NCI-H2029 (cell line): ENCODE measurements at regions not wholly inside any gene's neighbourhood (a gene's known extent, or its start where the extent isn't known, plus 50 kb on each side); places are given as distances from the start of the nearest gene placed in this dataset.

Experiments
- DNase-seq: peaks from one replicate; lab custom pipeline; 2025; lab: John Stamatoyannopoulos, UW

DNA sequence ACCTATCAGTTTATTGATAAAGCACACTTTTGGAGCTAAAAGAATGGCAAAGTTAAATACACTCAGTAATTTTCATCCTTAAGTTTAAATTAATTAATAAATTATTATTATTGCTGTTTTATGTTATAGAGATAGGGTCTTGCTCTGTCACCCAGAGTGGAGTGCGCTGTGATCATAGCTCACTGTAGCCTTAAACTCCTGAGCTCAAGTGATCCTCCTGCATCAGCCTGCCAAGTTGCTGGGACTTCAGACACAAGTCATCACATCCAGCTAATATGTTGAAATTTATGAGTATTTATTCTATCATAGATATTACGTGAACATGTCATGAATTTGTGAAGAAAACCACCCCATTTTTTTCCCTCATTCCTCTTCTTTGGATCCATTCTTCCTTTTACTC lies 64.2 kb downstream of the GJA1 start:
- DNase-seq: no peak

DNA sequence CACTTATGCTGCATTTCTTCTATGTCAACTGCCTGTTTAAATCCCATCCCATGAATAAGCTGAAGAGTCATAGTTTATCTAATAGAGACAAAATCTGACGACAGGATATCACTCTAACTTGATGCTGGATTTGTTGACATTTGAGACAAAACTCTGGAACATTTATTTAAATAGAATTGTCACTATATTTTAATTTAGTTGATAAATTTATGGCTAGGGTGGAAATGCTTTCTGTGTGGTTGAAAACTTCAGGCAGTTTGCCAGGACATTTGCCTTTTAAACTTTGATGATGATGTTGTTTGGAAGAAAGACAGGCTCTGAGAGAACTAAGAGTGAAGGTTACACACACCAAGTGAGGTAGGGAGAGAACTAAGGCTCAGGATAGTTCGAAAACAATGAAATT lies 68.1 kb downstream of the GJA1 start:
- DNase-seq: no peak

DNA sequence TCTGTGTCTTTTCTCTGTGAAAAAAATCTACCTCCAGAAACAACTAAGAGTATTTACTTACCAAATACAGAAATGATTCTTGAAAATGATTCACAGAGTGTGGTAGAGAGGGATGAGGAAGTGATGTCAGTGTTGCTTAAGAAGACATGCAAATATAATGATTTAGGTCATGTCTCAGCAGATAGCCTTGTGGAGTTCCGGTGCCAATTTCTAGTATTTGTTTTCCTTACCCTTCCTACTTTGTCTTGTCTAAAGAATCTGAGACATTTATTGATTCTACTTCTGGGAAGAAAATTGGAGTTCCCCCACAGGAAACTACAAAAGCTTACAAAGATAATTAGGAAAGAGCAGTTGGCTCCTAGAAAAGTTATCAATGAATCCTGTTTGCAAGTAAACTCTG lies 68.8 kb downstream of the GJA1 start:
- no peak for DNase-seq

DNA sequence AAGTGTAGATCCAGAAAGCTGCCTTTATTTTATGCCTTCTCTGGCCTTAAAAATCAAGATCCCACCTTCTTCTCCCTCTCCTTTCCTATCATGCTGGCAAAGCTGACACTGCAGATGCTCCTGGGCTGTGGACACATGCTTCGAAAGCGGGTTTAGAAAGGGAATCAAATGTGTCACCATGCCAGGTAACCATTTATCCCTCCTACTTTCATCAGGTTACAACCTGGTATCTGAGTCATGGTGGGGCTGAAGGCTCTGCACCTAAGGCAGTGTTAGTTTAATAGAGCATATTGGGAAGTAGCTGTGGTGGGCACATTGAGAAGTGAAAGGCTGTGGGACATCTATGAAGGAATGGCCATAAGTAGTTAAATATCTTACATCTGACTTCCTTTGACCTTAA lies 69.8 kb downstream of the GJA1 start:
- DNase-seq: no peak

DNA sequence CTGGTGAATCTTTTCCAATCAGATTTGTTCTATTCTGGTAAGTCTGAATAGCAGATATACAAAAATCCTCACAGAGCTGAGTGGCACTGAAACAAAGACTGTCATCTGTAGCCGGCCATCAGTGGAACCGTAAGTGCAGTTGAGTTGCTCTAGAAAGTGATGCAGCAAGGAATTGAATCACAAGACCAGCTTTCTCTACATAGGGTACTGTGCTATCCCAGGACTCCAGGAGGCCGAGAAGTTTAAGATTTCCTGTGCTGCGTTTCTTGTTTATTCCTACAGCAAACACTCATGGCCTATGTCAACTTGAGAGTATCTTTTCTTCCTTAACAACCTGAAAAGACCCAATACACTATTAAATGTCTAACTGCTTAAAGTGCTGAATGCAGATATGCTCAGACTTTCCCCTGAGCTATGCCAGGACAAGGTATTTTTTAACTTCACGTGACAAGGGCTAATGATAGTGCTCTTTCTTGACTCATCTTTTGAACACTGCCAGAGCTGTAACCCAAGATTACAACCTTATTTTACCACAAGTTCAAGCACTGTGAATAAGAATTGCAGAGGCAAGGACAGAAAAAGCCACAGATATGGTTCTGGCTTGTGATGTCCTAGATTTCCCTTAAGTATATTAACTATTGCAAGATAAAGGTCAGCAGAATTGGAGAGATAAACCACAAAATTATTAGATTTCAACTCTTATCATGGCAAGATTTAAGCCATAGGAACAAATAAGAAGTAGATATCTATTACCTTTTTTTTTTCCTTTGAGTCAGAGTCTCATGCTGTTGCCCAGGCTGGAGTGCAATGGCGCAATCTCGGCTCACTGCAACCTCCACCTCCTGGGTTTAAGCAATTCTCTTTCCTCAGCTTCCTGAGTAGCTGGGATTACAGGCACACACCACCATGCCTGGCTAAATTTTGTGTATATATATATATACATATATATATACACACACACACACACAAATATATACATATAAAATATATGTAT lies 71.6 kb downstream of the GJA1 start:
- DNase-seq: no peak

DNA sequence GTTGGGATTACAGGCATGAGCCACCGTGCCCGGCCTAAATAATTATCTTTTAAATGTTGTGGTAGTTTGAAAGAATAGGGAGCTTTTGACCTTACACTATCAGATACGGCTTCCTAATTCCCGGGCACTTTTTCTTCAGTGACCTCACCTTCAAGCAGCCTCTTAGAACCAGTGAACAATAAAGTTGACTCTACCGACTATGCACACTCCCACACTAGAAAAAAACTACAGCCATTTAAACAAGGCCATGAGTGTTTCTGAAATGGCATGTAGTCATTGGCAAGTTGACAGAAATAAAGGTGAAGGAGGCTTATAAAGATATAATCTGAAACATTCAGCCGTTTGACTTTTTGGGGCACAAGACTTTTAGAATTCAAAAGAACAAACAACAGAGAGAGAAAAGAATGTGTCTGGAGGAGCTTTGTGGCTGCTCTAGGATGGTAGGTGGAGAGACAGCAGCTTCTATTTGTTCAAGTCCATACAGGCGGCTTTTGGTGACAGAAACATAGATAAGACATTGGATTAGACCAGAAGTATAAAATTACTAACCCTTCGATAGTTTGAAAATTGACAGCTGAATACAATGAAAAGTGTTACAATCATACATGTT lies 75.2 kb downstream of the GJA1 start:
- no peak for DNase-seq

DNA sequence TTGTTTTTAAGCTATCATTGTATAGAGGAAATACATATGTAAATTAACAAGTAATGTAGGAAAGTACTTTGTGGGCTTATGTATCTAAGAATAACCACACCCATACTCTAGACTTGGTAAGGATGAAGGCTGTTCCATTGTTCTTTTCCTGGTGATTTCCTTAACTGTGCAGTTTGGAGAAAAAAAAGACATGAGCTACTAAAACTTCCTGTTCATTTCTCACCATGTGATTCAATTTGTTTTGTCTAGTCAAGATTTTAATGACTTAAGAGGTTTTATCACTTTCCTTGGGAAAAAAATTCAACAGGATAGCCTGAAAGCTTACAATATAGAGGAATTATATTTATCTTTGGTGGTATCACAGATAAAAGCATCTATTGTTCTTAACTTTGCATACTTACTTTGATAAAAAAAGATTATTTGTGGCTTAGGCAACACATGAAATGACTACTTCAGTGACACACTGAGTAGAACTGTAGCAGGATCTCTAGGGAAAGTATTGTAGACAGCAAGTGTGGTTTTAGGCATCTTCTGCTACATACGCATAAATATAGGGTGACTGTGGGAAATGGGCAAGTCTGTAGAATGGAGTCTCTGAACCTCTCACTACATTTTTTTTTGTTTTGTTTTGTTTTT lies 80.3 kb downstream of the GJA1 start:
- DNase-seq: no peak

DNA sequence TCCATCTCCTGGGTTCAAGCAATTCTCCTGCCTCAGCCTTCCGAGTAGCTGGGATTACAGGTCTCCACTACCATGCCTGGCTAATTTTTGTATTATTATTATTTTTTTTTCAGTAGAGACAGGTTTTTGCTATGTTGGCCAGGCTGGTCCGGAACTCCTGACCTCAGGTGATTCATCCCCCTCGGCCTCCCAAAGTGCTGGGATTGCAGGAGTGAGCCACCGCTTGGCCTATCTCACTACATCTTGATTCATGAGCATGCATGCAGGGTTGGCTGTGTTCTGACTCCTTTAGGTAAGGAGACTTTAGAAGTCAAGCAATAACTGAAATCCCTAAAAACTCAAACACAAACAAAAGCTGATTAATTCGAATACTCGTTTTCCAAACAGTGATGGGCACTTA lies 80.9 kb downstream of the GJA1 start:
- no peak for DNase-seq

DNA sequence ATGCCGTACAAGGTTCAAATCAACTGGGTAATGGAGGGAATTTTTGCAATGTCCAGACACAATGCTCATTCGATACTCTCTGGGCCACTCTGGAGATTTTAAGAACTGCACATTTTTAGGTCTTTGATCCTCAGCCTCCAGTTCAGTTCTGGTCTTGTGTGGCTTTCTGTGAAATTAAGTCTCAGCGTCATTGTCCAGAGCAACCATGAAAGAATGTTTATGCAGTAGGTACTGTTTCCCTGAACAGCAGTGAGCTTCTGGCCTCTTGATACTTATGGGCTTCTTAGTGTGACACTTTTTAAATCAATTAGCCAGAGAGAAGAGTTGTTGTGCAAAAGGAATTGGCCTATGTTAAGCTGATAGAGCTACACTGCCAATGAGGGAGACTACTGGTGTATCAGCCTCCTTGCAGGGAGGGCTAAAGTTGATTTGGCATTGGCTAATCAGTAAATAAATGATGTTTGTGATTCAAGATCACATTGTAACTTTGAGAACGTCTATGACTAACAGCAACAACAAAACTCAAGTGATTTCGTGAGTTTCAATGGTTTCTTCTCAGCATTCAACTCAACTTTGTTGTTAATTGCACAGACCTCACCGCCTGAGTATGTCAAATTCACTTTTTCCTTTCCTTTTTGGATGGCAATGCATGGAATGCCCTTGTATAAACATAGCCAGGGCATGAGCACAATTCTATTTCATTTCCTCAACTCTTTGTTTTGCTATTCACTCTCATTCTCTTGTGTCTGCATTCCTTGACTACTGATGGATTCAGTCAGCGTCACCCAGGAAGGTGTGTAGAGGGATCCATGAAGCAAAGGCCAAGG lies 85.1 kb downstream of the GJA1 start:
- DNase-seq: no peak

DNA sequence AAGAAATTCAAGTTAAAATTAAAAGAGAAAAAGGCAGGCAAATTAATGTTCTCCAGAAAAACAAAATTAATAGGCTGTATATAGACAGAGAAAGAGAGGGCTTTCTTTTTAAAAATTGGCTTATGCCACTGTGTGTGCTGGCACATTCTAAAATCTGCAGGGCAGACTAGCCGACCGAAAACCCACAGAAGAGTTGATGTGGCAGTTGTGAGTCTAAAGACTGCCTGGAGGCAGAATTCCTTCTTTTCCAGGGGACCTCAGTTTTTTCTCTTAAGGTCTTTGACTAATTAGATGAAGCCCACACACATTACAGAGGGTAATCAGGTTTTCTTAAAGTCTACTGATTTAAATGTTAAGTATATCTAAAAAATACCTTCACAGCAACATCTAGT lies 85.7 kb downstream of the GJA1 start:
- no peak for DNase-seq

DNA sequence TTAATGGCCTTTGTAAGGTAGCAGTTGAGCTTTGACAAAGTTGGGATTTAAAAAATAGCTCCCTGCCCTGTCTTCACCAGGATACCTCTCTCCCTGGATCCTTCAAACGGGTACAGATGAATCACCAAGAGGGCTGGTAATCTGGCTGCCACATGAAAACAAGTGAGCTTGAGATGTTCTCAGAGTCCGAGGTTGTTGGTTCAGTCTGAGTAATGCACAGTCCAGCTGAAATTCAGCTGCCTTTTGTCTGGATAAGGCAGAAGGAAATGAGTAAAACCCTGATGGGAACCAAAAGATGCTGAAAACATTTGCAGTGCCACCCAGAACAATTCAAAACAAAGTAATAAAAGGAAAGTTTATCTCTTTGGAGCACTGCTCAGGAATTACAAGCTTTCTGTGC lies 86.8 kb downstream of the GJA1 start:
- no peak for DNase-seq

DNA sequence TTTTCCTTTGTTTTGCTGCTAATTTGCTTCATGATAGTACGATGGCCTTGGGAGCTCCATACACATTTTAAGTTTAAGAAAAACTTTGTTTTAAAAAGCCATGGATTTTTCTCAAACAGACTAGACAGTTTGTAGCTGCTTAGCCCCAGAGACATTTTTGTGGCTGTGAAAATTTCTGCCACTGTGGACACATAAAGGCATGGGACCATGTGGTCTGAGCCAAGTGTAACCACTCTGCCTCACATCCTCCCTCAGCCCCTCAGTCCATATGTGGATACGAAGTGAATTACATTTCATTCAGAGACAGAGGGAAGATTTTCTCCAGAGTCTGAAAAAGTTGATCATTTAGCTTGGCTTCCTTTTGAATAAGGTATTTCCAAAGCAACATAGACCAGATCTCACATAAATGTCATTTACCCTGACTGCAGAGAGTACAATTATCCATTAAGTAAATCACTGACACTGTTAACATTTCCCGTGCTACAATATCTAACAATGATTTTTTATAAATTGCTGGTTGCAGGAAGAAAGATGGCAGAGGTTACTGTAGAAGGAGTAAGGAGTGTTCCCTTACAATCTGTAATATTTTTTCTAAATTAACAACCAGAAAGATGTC lies 87.4 kb downstream of the GJA1 start:
- no peak for DNase-seq

DNA sequence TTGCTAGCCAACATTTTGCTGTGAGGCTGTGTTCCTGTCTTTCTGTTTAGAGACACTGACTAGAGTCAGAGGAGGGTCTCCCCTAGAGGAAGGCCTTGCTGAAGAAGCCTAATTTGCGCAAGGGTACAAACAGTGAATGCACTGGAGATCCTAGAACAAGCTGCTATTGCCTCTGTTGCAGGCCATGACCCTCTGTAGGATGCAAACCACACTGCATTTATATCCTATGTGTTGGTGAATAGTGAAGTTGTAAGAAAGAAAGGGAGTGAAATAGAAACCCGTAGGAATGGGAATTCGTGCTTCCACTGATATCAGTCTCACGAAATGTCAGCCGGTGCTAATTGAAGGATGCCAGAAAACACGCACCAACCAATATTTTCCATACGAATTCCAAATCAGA lies 88.2 kb downstream of the GJA1 start:
- DNase-seq: no peak

DNA sequence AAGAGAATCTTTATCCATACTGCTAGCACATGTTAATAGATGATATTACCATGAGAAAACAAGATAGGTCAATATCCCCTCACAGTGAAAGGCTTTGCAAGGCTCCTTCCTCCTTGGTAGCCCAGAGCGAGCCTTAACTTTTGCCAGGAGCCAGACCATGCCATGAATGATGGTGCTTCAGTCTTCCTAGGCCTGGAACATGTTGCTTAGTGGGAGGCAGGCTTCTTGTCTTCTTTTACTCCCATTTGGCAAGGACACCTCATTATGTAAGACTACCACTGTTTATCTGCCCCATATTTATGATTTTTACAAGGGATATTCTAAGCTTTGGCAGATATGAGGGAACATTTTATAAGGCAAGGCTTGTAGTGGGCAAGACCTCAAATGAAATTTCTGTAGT lies 90.8 kb downstream of the GJA1 start:
- DNase-seq: no peak

DNA sequence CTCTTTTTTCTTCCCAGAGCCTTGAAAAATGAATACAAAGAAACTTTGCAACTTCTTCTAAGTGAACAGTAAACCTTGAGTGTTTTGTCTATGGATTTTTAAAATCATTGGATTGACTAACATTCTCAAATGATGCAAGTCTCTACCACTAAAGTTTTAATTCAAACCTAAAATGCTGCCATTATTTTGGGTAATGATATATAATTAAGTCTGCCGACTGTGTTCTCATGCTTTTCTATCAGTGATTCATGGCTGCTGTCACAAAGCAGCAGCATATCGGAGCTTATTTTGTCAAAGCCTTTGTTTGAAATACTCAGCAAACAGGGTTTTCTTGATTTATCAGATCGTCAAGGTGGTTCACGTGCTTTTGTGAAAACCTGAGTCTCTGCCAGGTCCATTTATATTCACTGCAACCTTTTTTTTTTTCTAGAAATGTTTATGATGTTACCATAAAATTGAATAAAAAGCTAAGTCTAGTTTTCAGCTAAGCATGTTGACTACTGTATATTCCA lies 96.3 kb downstream of the GJA1 start:
- no peak for DNase-seq

DNA sequence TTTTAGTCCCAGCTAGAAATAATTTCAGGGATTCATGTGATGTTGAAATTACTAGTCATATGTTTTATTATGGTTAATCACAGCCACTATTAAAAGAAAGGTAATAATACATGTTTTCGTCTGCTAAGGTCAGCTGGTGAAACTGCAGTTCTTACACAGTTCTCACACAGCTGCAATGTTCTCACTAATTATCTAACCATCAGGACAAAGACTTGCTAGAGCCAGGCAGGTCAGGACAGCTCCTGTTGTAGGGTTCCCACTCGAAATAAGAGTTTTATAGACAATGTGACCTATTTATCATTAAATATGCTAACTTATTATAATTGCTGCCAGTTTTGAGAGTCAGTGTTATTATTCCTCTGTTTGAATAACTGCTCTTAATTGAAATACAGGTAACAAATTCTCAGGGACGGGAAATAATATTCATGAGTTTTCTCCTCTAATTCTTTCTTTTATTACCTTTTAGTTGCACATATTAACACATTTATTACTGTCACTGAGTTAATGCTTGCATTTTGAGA lies 97.9 kb downstream of the GJA1 start:
- DNase-seq: no peak

DNA sequence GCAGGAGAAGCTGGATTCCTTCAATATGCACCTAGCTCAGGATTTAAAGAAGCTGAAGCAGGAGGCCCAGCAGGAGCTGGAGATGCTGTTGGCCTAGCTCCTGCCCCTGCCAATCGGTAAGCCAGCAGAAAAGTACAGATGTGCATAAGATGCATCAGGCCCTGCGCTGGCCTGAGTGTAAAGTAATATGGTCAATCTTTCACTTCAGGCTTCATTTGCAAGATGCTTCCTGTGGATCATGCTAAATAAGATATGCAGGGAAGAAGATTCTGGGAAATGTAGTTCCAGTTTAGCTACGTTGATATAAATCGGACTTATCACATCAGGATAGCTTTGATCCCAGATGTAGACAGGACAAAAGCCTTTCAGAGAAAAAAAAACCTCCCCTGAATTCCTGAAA lies 100.3 kb downstream of the GJA1 start:
- no peak for DNase-seq

DNA sequence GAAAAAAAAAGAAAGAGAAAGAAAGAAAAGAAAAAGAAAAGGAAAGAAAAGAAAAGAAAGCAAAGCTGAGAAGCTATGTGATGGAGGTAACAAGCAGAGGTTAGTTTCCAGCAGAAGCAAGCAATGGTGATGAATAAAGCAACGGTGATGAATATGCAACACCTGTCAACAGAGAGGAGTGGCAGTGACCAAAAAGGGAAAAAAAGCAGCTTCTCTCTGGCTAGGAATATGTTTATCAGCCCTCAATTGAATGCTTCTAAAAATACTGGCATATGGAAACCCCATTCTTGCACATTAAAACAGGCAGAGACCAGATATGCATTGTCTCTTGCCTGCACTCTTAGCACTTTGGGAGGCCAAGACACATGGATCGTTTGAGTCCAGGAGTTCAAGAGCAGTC lies 100.9 kb downstream of the GJA1 start:
- DNase-seq: no peak

DNA sequence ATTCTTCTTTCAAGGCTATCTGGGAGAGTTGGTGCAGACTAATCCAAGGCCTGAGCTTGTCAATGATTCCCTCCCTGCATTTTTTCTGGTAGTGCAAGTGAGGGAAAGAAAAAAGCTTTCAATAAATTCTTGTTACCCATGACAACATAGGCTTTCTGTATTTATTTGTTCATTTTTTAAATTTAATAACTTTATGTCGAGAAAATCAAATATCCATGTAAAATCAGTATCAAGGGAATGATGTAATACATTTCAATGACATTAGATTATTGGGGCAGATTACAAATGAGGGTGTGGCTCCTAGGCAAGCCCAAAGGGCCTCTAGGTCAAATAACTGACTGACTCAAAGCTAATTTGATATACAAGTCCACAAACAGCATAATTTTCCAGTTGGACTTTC lies 104.0 kb downstream of the GJA1 start:
- DNase-seq: no peak

DNA sequence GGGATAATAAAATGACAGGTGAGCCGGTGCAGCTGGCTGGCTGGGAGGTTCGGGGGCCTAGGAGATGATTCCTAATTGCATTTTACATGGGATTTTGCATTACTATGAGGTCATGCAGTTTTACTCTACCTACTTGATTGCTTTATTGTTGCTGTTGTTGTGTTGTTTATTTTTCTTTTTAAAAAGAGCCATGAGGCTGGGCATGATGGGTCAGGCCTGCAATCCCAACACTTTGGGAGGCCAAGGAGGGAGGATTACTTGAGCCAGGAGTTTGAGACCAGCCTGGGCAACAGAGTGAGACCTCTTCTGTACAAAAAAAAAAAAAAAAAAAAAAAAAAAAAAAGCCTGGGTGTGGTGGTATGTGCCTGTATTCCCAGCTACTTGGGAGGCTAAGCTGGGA lies 104.8 kb downstream of the GJA1 start:
- no peak for DNase-seq

DNA sequence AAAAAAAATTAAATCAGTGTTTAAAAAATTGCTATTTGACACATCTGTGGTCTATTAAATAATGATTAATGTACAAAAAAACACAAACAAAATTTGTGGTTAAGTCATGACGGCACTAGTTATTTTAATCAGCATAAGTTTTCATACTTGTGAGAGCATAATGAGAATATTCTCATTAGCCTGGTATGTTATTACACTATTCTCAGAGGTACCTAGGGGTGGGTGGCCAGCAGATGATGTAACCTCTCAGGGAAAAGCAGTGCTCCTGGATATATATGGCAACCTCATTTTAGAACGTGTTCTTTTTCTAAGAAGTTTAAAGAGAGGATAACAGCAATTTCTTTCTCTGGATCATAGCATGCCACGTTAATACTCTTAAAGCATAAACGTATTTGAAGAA lies 109.2 kb downstream of the GJA1 start:
- no peak for DNase-seq
